NCI-H526 treated with DMSO at 0.1 percent for 48 hours (cell line): ENCODE measurements at regions not wholly inside any gene's neighbourhood (a gene's known extent, or its start where the extent isn't known, plus 50 kb on each side); places are given as distances from the start of the nearest gene placed in this dataset.

ENCODE experiments used
- DNase-seq: peaks from one replicate; lab custom pipeline; 2025; lab: John Stamatoyannopoulos, UW

GRCh38 chr19:28228854-28229253, 984.1 kb downstream of the UQCRFS1 start:
- no peak for DNase-seq

GRCh38 chr19:28224441-28224840, 988.5 kb downstream of the UQCRFS1 start:
- DNase-seq, result no peak

GRCh38 chr19:28221736-28222135, 991.2 kb downstream of the UQCRFS1 start:
- no peak for DNase-seq

DNA sequence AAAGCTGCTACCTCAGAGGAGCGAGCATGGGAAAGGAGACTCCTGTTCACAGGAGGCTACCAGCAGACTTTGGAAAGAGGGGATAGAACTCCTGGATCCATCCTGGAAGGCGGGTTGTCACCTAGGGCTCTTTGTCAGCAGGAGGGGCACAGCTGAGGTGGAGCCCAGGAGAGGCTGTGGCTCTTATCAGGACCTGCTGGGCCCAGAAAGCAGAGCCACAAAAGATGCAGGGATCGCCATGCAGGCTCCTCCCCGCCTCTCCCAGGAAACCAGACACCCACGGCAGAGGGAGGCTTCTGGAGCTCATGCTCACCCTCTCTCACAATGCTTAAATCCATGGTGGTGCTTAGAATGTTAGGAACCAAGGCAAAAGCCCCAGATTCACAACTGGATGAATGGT, 994.2 kb downstream of the UQCRFS1 start:
- DNase-seq, result no peak

DNA sequence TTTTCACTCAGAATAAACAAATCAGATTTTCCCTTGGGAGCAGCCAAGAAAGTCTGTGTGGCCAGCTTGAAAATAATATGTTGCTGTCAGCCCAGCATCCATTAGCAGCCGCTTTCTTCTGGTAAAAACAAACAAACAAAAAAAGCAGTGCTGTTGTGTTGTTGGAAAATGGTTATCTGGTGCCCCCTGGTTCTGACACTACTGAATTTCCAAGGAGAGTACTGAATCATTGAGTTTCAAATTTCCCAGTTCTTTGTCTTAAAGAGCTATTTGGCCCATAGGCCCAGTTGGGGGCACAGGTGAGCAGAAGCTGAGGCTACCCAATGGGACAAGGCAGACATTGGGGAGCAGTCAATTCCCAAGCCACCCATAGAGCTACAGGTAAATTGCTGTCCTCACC, 995.9 kb downstream of the UQCRFS1 start:
- peak; percentile 8 for DNase-seq

- no peak for DNase-seq
Measured at GRCh38 chr19:28213470-28214082, 999.4 kb downstream of the UQCRFS1 start.

DNA sequence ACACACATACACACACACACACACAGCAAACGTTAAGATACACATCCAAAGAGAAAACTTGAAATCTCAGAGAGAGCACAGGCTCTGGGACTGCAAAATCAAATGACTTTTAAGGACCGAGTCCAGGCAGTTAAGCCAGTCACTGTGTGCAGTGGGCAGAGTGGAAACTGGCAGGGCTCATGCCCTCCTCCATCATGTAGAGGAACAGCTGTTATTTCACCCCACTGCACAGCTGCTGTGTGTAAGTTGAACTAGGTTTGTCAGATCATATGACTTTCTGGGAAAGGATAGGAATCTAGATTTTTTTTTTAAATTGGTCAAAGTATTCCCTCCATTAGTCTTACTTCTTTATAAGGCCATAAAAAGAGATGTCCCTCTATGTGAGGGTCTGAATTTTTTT, 1002.1 kb downstream of the UQCRFS1 start:
- no peak for DNase-seq

DNA sequence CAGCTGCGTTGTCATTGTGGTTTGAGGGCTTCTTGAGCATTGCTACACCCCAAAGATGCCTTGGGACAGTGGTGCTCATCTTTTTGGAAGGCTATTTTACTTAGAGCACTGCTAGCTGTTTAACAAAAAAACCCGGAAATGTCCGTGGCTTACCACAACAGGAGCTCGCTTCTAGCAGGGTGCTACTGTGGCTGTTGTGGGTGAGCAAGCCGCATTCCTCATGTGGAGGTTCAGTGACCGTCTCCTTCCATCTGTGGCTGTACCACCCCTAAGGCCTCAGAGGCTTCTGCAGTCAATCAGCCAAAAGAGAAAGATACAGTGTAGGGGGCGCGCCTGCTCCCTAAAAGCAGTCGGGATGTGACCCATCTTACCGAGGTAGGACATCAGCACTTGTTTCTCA, 1004.2 kb downstream of the UQCRFS1 start:
- no peak for DNase-seq

- DNase-seq, result no peak
Measured at GRCh38 chr19:28207244-28207643, 1005.7 kb downstream of the UQCRFS1 start.

DNA sequence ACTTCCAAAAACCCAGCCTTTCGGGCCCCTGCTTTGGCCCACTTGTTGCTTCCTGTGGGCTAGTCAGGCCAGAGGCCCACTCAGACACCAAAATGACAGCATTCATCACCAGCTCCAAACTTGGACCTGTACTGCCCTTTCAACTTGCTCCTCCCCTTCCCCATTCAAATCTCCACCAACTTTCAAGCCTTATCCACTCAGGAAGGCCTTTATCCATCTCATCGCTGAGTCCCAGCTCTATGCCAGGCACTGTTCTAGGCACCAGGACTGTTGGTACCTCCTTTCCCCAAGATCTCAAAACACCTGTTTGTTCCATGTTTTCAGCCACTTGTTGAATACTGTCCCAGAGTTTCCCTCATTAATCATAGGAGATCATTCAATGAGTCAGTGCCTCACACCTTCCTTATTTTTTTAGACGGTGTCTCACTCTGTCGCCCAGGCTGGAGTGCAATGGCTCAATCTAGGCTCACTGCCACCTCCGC, 1011.4 kb downstream of the UQCRFS1 start:
- DNase-seq, result no peak

GRCh38 chr19:28199323-28199722, 1013.6 kb downstream of the UQCRFS1 start:
- DNase-seq, result no peak

- DNase-seq, result no peak
Measured at GRCh38 chr19:28196961-28197360, 1016.0 kb downstream of the UQCRFS1 start.

GRCh38 chr19:28196101-28196500, 1016.9 kb downstream of the UQCRFS1 start:
- no peak for DNase-seq

DNA sequence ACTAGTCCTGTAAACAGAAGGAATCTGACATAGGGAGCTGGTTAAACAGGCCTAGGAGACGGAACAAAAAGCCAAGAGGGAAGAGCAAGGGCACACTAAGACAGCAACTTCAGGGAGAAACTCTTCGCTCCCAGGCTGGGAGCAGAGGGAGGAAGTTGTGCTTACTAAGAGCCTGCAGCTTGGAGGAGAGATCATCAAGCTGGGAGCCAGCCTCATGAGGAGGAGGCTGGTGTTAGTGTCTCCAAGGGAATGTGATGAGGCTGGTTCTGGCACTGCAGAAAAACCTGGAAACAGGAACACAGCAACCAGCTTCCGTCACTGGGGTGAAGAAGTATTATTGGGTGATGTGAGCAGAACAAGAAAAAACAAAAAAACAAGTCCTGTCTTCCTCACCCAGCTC, 1027.3 kb downstream of the UQCRFS1 start:
- no peak for DNase-seq

- DNase-seq, result no peak
Measured at GRCh38 chr19:28184997-28185396, 1028.0 kb downstream of the UQCRFS1 start.

DNA sequence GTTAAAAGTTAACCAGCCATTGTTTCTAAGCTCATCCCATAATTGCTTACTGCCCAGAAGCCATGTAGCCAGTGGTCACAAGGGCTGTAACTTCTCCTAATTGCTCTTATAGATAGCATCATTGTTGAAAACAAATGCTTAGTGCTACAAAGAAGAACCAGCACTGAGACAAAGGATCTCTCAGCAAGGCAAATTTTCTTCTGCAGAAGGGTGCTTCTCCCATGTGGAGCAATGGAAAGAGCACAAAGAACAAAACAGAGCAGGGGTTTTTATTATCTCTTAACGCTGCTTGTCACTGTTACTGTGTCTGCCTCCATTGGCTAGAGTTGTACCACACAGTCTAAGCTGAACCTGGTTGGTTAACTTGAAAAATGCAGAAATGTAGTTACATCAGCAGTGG, 1036.8 kb downstream of the UQCRFS1 start:
- DNase-seq, result no peak

- no peak for DNase-seq
Measured at GRCh38 chr19:28171983-28172382, 1041.0 kb downstream of the UQCRFS1 start.

DNA sequence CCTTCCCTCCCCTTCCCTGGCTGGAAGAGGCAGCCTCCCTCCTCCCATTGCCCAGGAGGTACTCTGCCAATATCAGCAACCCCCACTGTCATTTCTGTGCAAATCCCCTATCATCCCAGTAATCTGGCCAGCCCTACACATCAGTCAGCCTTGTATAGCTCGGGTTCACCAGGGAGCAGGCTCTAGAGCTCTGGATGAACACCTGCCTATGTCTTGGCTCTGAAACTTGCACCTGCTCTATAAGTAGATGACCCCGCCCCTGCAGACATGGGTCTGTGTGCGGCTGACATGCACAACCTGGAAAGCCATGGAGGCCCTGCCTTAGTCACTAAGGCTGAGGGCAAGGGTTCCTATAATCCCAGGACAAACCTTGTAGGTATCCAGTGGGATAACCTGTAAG, 1042.9 kb downstream of the UQCRFS1 start:
- peak; percentile 17 for DNase-seq

- no peak for DNase-seq
Measured at GRCh38 chr19:28169168-28169887, 1043.6 kb downstream of the UQCRFS1 start.

DNA sequence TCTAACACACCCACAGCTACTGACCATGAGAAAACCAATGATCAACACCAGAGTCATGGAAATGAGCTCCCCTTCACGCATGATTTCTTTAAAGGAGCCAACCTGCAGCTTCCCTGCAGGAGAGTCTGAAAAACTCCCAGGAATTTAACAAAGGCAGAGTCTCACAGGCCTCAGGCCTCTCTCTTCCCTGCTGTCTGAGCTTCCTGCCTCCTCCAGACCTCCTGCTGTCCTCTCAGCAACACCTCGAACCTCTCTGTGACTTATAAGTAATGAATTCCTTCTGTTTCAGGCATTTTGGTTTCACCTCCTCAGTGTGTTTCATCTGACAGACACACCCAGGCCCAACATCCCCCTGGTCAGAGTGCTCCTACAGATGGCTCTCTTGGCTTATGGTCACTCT, 1044.4 kb downstream of the UQCRFS1 start:
- no peak for DNase-seq

GRCh38 chr19:28166025-28166424, 1046.9 kb downstream of the UQCRFS1 start:
- DNase-seq, result no peak

- DNase-seq, result no peak
Measured at GRCh38 chr19:28164214-28164613, 1048.7 kb downstream of the UQCRFS1 start.

DNA sequence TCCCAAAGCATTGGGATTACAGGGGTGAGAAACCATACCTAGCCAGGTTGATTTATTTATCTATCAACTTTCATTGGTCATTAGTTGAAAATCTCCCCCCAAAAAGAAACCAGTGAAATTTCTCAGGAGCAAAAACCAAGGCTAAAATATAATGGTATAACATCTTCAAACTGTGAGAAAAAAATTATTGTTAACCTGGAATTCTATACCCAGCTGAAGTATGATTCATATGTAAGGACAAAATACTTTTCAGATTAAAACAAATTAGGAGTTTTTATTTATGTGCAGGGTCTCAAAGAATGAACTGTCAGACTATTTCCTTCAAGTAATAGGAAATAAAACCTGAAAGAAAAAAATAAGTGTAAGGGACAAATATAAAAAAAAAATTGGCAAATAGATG, 1053.9 kb downstream of the UQCRFS1 start:
- no peak for DNase-seq

GRCh38 chr19:28155265-28155664, 1057.7 kb downstream of the UQCRFS1 start:
- DNase-seq, result no peak
